ENCODE measurements at regions not wholly inside any gene's neighbourhood (a gene's known extent, or its start where the extent isn't known, plus 50 kb on each side); places are given as distances from the start of the nearest gene placed in this dataset.

DNA sequence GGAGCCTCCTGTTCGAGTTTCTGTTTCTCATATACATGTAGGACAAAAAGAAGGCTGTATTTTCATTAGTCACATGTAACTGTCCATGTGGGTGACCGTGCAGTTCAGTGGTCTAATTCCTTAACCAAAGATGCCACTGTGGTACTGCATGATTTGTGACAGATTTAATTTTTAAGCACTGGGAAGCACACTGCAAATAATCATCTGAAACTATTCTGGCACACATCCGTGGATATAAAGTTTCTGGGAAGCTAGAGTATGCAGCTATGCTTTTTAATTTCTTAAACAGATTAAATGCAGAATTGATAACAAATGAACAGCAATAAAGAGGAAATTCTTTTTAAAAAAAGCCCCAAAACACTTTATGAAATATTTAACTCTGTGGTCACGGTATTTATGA is 254.8 kb downstream of the LMO4 start:
- TF ChIP-seq, protein P1, sequence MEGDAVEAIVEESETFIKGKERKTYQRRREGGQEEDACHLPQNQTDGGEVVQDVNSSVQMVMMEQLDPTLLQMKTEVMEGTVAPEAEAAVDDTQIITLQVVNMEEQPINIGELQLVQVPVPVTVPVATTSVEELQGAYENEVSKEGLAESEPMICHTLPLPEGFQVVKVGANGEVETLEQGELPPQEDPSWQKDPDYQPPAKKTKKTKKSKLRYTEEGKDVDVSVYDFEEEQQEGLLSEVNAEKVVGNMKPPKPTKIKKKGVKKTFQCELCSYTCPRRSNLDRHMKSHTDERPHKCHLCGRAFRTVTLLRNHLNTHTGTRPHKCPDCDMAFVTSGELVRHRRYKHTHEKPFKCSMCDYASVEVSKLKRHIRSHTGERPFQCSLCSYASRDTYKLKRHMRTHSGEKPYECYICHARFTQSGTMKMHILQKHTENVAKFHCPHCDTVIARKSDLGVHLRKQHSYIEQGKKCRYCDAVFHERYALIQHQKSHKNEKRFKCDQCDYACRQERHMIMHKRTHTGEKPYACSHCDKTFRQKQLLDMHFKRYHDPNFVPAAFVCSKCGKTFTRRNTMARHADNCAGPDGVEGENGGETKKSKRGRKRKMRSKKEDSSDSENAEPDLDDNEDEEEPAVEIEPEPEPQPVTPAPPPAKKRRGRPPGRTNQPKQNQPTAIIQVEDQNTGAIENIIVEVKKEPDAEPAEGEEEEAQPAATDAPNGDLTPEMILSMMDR (IDR thresholded peaks at IDR 0.05) = no peak
- TF ChIP-seq EP300 (IDR thresholded peaks at IDR 0.05) = no peak
